Loucy (cell line): ENCODE measurements at regions not wholly inside any gene's neighbourhood (a gene's known extent, or its start where the extent isn't known, plus 50 kb on each side); places are given as distances from the start of the nearest gene placed in this dataset.

Experiments used
- H2AFZ ChIP-seq: fragments of 200-600 bp; sonication (generic); 2 replicates; pipeline ENCODE4 v1.6.0; 2016; ENCODE audit warnings: antibody characterized with exemption, mild to moderate bottlenecking, low read length, moderate library complexity
- H3F3A ChIP-seq: fragments of 200-600 bp; 2 replicates; pipeline ENCODE4 v1.6.0; 2016; ENCODE audit warnings: antibody characterized with exemption, low read depth, mild to moderate bottlenecking
- H3K27me3 ChIP-seq: fragments of 200-600 bp; sonication (generic); 2 replicates; pipeline ENCODE4 v1.6.1; 2014; ENCODE audit warnings: low read length, mild to moderate bottlenecking; ENCODE audit not compliant: insufficient read depth, poor library complexity, severe bottlenecking
- H3K36me3 ChIP-seq: fragments of 200-600 bp; sonication (generic); 2 replicates; pipeline ENCODE4 v1.6.1; 2016; ENCODE audit warnings: low read length; ENCODE audit not compliant: insufficient read depth
- H3K4me1 ChIP-seq: fragments of 200-600 bp; sonication (generic); 2 replicates; pipeline ENCODE4 v1.5.1; 2014; ENCODE audit warnings: low read length, mild to moderate bottlenecking; ENCODE audit not compliant: insufficient read depth, poor library complexity, severe bottlenecking
- H3K4me2 ChIP-seq: fragments of 200-600 bp; sonication (generic); 2 replicates; pipeline ENCODE4 v1.6.0; 2014; ENCODE audit warnings: antibody characterized with exemption, low read length, low read depth, mild to moderate bottlenecking; ENCODE audit not compliant: poor library complexity, severe bottlenecking
- H3K4me3 ChIP-seq: fragments of 200-600 bp; sonication (generic); 2 replicates; pipeline ENCODE4 v1.5.1; 2014; ENCODE audit warnings: low read length, mild to moderate bottlenecking, mixed read lengths; ENCODE audit not compliant: poor library complexity, severe bottlenecking
- H3K79me2 ChIP-seq: fragments of 200-600 bp; sonication (generic); 2 replicates; pipeline ENCODE4 v1.6.1; 2014; ENCODE audit warnings: low read length; ENCODE audit not compliant: insufficient read depth
- H3K9ac ChIP-seq: fragments of 200-600 bp; sonication (generic); 2 replicates; pipeline ENCODE4 v1.6.0; 2014; ENCODE audit warnings: mild to moderate bottlenecking, low read depth, low read length, moderate library complexity; ENCODE audit not compliant: poor library complexity, severe bottlenecking
- H3K9me2 ChIP-seq: fragments of 200-600 bp; sonication (generic); replicated peaks from 2 replicates; pipeline ENCODE4 v1.6.1; 2016; ENCODE audit warnings: low read depth, low read length, mixed read lengths
- H3K9me3 ChIP-seq: fragments of 200-600 bp; sonication (generic); 2 replicates; pipeline ENCODE4 v1.6.1; 2014; ENCODE audit warnings: mild to moderate bottlenecking, antibody characterized with exemption, low read length, low read depth; ENCODE audit not compliant: insufficient read depth
- H4K20me1 ChIP-seq: fragments of 200-600 bp; sonication (generic); 2 replicates; pipeline ENCODE4 v1.6.0; 2014; ENCODE audit warnings: antibody characterized with exemption, low read length, mild to moderate bottlenecking; ENCODE audit not compliant: insufficient read depth, poor library complexity, severe bottlenecking
- EZH2phosphoT487 ChIP-seq: fragments of 200-600 bp; IDR thresholded peaks from 2 replicates; pipeline ENCODE4 v1.6.1; 2018; ENCODE audit warnings: antibody characterized with exemption, mild to moderate bottlenecking, moderate library complexity, borderline replicate concordance
- TF ChIP-seq, protein P1 (sequence below): fragments of 200-600 bp; sonication (generic); conservative IDR thresholded peaks from 2 replicates; pipeline ENCODE4 v1.5.1; 2014; ENCODE audit warnings: mild to moderate bottlenecking, antibody characterized with exemption, low read length

- H3K4me1 ChIP-seq: peaks cover 17% of the 10 kb centered on the region
- no peaks in the 10 kb centered on the region for H3K9me2 ChIP-seq
- no peaks in the 10 kb centered on the region for H3K9me3 ChIP-seq
- no peak overlapping the region for H3K4me2 ChIP-seq
- H3F3A ChIP-seq: no peaks in the 10 kb centered on the region
- no peaks in the 10 kb centered on the region for H4K20me1 ChIP-seq
- no peak overlapping the region for H3K9ac ChIP-seq
- TF ChIP-seq EZH2phosphoT487: no peak
- TF ChIP-seq, protein P1, sequence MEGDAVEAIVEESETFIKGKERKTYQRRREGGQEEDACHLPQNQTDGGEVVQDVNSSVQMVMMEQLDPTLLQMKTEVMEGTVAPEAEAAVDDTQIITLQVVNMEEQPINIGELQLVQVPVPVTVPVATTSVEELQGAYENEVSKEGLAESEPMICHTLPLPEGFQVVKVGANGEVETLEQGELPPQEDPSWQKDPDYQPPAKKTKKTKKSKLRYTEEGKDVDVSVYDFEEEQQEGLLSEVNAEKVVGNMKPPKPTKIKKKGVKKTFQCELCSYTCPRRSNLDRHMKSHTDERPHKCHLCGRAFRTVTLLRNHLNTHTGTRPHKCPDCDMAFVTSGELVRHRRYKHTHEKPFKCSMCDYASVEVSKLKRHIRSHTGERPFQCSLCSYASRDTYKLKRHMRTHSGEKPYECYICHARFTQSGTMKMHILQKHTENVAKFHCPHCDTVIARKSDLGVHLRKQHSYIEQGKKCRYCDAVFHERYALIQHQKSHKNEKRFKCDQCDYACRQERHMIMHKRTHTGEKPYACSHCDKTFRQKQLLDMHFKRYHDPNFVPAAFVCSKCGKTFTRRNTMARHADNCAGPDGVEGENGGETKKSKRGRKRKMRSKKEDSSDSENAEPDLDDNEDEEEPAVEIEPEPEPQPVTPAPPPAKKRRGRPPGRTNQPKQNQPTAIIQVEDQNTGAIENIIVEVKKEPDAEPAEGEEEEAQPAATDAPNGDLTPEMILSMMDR: no peak
- H3K36me3 ChIP-seq: no peaks in the 10 kb centered on the region
- no peak overlapping the region for H3K4me3 ChIP-seq
- H3K79me2 ChIP-seq: no peaks in the 10 kb centered on the region
- H2AFZ ChIP-seq: no peak overlapping the region
- H3K27me3 ChIP-seq: no peaks in the 10 kb centered on the region
Measured at GRCh38 chr2:128368437-128369107, 49.9 kb upstream of the HS6ST1 start.

GRCh38 chr2:128369108-128369555 is 50.5 kb upstream of the HS6ST1 start:
- TF ChIP-seq, protein P1: no peak
- TF ChIP-seq EZH2phosphoT487: no peak
- Histone ChIP-seq H3K4me1 (peaks cover 23% of the 10 kb centered on the region), H3K9me2 (no peaks in the 10 kb centered on the region), H3F3A (no peaks in the 10 kb centered on the region), H3K36me3 (no peaks in the 10 kb centered on the region), H3K9me3 (no peaks in the 10 kb centered on the region), H3K9ac (no peak overlapping the region), H3K27me3 (no peaks in the 10 kb centered on the region), H4K20me1 (no peaks in the 10 kb centered on the region), H2AFZ (no peak overlapping the region), H3K4me3 (no peak overlapping the region), H3K79me2 (no peaks in the 10 kb centered on the region), H3K4me2 (no peak overlapping the region)

- H3K9ac ChIP-seq: no peak overlapping the region
- H2AFZ ChIP-seq: no peak overlapping the region
- TF ChIP-seq, protein P1: no peak
- no peak for TF ChIP-seq EZH2phosphoT487
- no peaks in the 10 kb centered on the region for H4K20me1 ChIP-seq
- no peaks in the 10 kb centered on the region for H3K36me3 ChIP-seq
- H3F3A ChIP-seq: no peaks in the 10 kb centered on the region
- H3K4me2 ChIP-seq: no peak overlapping the region
- no peaks in the 10 kb centered on the region for H3K9me3 ChIP-seq
- H3K4me3 ChIP-seq: no peak overlapping the region
- peaks cover 29% of the 10 kb centered on the region for H3K4me1 ChIP-seq
- no peaks in the 10 kb centered on the region for H3K9me2 ChIP-seq
- no peaks in the 10 kb centered on the region for H3K79me2 ChIP-seq
- H3K27me3 ChIP-seq: no peaks in the 10 kb centered on the region
Measured at GRCh38 chr2:128369602-128370467, 51.2 kb upstream of the HS6ST1 start.
